GM19238 (cell line): ENCODE measurements at regions not wholly inside any gene's neighbourhood (a gene's known extent, or its start where the extent isn't known, plus 50 kb on each side); places are given as distances from the start of the nearest gene placed in this dataset.

Experiments
- DNase-seq: peaks from one replicate; pipeline ENCODE4 v3.0.0; 2011; ENCODE audit warnings: low spot score; ENCODE audit not compliant: insufficient read length

DNA sequence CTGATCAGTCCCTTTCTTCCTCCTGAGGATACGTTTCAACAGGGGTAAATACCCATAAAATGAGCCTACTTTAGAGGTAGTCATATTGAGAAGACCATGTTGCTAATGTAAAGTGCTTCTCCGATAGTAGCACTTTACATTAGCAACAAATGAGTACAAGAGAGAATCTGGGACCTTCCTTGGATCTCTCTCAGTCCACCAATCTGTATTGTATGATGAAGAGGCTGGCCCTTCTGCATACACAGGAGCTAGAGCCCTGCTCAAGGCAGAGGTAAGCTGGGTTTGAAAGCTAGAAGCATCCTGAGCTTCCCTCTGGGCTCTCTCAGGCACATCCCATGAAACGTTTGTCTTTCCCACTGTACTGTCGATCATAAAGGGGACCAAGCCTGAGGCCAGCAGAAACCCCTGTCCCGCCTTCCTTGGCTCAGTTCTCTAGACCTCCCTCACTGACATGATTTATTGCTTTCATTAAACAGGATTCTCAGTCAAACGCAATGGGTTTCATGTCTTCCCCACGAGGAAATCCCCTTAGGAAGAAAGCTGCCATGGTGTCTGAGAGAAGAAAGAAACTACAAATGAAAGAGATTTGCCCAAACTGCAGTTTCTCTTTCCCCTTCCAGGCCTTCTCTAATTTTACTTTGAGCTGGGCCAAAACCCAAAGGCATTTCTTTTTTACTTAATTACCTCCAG is 62.8 kb upstream of the BCAR3 start:
- no peak for DNase-seq

DNA sequence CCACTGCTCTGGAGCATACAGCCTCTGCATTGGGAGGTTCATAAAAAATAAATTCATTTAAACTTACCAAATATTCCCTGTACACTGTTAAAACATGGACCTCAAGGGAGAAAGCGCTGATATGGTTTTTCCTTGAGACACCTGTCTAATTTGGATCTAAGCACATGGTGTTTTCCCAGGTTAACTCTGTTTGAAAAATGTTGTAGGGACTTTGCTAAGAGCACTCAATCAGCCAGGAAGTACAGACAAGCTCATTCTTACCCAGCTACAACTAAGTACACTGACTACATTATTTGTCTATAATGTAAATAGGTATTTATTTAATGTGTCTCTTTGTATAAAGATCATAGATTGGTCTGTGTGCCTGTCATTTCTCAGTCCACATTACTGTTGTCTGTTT is 61.8 kb upstream of the BCAR3 start:
- no peak for DNase-seq

DNA sequence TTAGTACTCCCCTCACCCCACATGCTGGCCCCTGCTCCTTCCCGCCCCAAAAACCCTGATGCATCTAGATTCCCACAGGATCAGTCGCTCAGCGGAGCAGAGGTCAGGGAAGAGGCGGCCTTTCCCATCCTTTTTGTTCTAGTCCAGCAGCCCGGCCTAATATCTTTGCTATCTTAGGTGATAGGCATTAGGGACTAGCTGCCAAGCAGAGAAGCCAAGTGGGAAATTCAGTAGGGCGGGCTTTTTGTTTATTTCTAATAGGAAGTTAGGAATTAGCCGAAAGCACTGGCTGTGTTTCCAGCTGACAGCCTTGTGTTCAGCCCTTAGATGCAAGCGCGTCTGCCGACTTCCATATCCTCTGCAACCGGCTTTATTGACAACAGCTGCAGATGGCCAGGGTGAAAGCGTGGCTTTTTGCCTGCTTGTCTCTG is 59.0 kb upstream of the BCAR3 start:
- no peak for DNase-seq

DNA sequence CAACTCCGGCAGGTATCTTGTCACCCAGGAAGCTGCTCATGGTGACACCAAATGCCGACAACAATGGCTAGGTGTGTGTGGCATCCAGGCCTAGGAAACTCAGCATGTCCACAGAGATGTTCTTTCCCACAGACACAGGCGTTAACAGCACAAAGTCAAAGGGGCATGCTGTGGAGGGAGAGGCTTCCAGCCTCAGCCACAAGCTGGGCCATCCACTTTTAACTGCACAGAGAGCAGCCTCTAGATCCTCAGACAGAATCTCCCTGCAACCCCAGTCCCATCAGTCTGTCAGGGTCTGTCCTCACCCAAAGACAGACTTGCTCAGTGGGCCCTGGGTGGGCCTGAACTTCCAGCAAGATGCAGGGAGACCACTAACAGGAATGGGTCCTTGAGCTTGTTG is 58.5 kb upstream of the BCAR3 start:
- DNase-seq: no peak

DNA sequence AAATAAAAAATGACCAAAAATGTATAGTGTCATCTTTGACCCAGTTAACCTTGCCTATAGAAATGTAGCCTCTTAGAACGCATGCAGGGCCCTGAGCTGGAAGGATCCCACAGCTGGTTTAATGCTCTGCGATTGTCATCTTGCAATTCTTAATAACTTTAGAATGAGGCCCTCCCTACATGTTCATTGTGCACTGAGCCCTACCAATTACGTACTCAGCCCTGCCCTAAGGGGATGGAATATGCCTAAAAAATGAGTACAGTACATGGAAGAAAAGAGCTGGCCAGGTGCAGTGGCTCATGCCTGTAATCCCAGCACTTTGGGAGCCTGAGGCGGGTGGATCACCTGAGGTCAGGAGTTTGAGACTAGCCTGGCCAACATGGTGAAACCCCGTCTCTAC is 57.8 kb upstream of the BCAR3 start:
- DNase-seq: no peak

DNA sequence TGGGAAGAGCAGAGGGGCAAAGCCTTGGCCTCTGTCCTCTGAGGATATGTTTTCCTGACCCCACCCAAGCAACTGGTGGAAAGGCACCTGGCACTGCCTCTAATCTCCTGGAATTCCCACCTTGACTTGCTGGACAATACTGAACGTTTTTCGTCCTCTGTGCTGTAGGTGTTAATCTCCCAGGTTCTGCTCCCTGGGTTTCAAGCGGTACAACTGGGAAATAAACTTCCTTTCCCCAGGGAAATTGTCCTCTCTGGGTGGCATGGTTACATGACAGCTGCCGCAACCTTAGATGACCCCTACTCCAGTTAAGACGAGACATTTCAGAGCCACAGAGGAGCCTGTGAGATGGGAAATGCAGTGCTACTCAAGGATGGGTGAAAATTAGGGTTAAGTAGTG is 57.3 kb upstream of the BCAR3 start:
- DNase-seq: no peak

DNA sequence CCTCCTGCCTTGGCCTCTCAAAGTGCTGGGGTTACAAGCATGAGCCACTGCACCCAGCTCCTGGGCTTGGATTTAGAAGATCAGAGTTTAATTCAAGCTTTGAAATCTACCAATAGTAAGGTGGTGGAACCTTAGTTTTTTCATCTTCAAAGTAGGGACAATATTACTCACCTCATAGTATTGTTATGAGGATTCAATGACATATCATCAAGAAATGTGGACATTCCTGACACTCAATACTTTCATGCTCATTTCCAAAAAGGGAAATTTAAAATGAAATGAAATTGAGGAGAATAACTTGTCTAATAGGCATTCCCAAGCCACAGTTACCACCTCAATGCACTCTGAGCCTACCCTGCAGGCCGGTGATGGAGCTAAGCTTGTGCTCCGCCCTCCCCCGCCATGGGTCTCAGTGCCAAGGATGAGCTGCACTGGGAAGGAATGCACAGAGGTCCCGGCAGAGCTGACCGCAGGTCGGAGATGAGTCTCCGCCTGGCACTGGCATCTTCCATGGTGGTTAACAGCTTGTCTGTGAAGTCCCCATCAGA is 56.5 kb upstream of the BCAR3 start:
- no peak for DNase-seq

DNA sequence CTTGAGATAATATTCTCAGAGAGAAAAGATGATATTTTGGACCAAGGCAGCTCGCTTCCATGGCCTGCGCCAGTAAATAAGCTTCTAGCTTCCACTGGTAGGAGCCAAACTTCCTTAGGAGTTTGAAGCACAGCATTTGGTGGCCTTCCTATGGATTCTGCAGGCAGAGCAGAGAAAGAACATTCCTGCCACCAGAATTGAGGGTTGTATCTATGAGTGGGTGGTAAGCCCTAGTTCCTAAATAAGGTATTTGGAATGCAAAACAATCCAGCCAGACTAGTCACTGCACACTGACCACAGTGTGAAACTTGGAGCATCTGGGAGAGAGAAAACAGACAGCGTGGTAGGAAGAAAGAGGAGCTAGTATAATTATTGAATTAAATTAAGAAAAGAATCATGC is 54.1 kb upstream of the BCAR3 start:
- DNase-seq: no peak

DNA sequence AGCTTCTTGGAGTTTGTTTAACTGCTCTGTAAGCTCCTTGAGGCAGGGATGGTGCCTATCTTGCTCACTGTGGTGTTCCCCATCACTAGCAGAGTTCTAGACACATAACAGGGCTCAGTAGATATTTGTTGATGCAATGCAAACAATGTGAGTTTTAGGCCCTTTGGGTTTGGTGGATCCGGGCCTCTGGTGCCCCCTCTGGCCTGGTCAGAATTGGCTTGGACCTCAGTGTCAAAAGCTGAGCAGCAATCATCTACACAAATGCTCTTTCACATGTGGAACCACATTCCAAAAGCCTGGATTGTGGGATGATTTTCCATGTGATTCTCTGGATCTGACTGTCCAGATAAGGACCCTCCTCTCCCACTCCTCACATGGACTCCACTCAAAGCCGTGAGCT is 53.4 kb upstream of the BCAR3 start:
- DNase-seq: no peak

DNA sequence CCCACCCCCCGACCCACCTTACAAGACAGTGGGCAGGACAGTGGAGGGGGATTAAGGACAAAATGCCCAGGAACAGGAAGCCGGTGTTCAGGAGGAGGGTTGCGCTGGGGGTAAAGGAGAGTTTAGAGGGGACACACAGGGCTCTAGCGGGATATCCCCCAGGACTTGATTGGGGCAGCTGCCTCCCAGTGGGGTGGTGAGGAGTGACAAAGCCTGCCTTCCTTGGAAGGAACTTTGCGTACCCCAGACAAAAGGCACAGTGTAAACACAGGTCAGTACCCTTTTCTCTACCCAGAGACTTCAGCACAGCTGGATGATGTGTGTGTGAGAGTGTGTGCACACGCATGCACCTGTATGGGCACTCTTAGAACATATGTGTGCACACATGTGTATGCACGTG is 51.7 kb upstream of the BCAR3 start:
- no peak for DNase-seq

DNA sequence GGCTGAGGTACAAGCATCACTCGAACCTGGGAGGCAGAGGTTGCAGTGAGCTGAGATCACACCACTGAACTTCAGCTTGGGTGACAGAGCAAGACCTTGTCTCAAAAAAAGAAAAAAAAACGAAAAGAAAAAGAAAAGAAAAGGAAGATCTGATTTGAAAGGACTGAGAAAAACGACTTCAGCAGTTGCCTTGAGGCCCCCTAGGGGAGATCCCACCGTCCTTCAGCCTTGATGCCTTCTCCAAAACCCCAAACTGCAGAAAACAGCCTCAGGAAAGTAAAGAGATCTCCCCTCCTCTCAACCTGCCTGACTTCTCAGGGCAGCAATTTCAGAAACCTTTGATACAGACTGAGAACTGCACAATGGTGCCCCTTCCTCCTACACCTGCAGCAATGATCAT is 50.9 kb upstream of the BCAR3 start:
- DNase-seq: no peak
